OCI-LY7 (cell line): ENCODE measurements at regions not wholly inside any gene's neighbourhood (a gene's known extent, or its start where the extent isn't known, plus 50 kb on each side); places are given as distances from the start of the nearest gene placed in this dataset.

Experiments
- EZH2phosphoT487 ChIP-seq: fragments of 200-600 bp; sonication (generic); IDR thresholded peaks from 2 replicates; pipeline ENCODE4 v1.6.1; 2018; ENCODE audit warnings: low read depth, borderline replicate concordance, mild to moderate bottlenecking, mixed run types, antibody characterized with exemption, low read length, moderate library complexity, mixed read lengths
- TF ChIP-seq, protein P1 (sequence below): fragments of 200-600 bp; sonication (generic); conservative IDR thresholded peaks from 2 replicates; pipeline ENCODE4 v1.5.1; 2014; ENCODE audit warnings: mild to moderate bottlenecking, antibody characterized with exemption, low read length, moderate library complexity, mixed read lengths

DNA sequence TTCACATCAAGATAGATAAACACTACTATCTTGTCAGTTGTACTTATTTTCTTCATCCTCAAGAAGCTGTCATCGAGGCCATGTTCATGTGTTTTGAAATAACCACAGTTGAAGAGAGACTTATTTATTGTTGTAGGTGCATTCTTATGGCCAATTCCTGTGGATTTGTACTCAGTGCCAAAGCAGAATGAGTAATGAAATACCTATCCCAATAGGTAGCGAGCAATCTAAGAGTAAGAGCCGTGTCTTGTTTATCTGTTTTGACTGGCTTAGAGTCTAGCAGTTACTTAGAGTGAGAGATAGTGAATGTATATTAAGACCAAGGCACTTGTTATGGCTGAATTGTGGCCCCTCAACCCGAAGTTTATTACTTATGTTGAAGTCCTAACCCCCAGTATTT, 631.0 kb upstream of the SPANXN1 start:
- TF ChIP-seq, protein P1, sequence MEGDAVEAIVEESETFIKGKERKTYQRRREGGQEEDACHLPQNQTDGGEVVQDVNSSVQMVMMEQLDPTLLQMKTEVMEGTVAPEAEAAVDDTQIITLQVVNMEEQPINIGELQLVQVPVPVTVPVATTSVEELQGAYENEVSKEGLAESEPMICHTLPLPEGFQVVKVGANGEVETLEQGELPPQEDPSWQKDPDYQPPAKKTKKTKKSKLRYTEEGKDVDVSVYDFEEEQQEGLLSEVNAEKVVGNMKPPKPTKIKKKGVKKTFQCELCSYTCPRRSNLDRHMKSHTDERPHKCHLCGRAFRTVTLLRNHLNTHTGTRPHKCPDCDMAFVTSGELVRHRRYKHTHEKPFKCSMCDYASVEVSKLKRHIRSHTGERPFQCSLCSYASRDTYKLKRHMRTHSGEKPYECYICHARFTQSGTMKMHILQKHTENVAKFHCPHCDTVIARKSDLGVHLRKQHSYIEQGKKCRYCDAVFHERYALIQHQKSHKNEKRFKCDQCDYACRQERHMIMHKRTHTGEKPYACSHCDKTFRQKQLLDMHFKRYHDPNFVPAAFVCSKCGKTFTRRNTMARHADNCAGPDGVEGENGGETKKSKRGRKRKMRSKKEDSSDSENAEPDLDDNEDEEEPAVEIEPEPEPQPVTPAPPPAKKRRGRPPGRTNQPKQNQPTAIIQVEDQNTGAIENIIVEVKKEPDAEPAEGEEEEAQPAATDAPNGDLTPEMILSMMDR = no peak
- TF ChIP-seq EZH2phosphoT487 = no peak
